PC-9 (cell line): ENCODE measurements at regions not wholly inside any gene's neighbourhood (a gene's known extent, or its start where the extent isn't known, plus 50 kb on each side); places are given as distances from the start of the nearest gene placed in this dataset.

ENCODE experiments used
- EZH2 ChIP-seq: fragments of 200-600 bp; sonication (generic); IDR thresholded peaks from 2 replicates; pipeline ENCODE4 v1.8.0; 2017; ENCODE audit warnings: antibody characterized with exemption, low read depth
- TF ChIP-seq, protein P1 (sequence below): fragments of 200-600 bp; sonication (generic); conservative IDR thresholded peaks from 2 replicates; pipeline ENCODE4 v1.6.1; 2017; ENCODE audit warnings: mixed run types, antibody characterized with exemption, mild to moderate bottlenecking, moderate library complexity

GRCh38 chr20:40942006-40942405 lies 86.6 kb upstream of the TOP1 start:
- TF ChIP-seq, protein P1, sequence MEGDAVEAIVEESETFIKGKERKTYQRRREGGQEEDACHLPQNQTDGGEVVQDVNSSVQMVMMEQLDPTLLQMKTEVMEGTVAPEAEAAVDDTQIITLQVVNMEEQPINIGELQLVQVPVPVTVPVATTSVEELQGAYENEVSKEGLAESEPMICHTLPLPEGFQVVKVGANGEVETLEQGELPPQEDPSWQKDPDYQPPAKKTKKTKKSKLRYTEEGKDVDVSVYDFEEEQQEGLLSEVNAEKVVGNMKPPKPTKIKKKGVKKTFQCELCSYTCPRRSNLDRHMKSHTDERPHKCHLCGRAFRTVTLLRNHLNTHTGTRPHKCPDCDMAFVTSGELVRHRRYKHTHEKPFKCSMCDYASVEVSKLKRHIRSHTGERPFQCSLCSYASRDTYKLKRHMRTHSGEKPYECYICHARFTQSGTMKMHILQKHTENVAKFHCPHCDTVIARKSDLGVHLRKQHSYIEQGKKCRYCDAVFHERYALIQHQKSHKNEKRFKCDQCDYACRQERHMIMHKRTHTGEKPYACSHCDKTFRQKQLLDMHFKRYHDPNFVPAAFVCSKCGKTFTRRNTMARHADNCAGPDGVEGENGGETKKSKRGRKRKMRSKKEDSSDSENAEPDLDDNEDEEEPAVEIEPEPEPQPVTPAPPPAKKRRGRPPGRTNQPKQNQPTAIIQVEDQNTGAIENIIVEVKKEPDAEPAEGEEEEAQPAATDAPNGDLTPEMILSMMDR: no peak
- TF ChIP-seq EZH2: no peak
